H1 (cell line): ENCODE measurements at regions not wholly inside any gene's neighbourhood (a gene's known extent, or its start where the extent isn't known, plus 50 kb on each side); places are given as distances from the start of the nearest gene placed in this dataset.

ENCODE experiments used
- CTCF ChIA-PET: fragments of 300-600 bp; sonication (Branson Sonifier 250); formaldehyde crosslinking; loops from one replicate; lab custom pipeline; 2021; ENCODE audit not compliant: partially characterized antibody; lab: Charles Lee
- POLR2A ChIA-PET: fragments of 300-600 bp; sonication (Branson Sonifier 250); formaldehyde crosslinking; loops from one replicate; lab custom pipeline; 2021; ENCODE audit warnings: inconsistent platforms; ENCODE audit not compliant: partially characterized antibody; lab: Charles Lee
- DNase-seq, 2 experiments: peaks; one replicate each; pipeline versions ENCODE4 v3.0.0 to v3.0.0-alpha.2; 2010 to 2022; ENCODE audit warnings: low spot score in 2 of 2, low read depth in 1 of 2, mixed read lengths in 1 of 2
- FAIRE-seq: peaks from 2 replicates; lab custom pipeline; 2011; peaks lifted over from hg19 to GRCh38; lab: Jason Lieb, UNC
- H2AFZ ChIP-seq: 2 replicates; pipeline ENCODE4 v1.8.1; 2012; ENCODE audit warnings: low read length, inconsistent platforms
- H2AK5ac ChIP-seq: 2 replicates; pipeline ENCODE4 v1.6.1; 2013; ENCODE audit warnings: low read depth, low read length
- H2BK120ac ChIP-seq: replicated peaks from 2 replicates; pipeline ENCODE3; 2013; ENCODE audit warnings: low read depth, low read length, inconsistent platforms
- H2BK12ac ChIP-seq: 2 replicates; pipeline ENCODE4 v1.6.1; 2013; ENCODE audit warnings: low read depth, low read length
- H2BK15ac ChIP-seq: 2 replicates; pipeline ENCODE4 v1.6.1; 2013; ENCODE audit warnings: low read length
- H2BK20ac ChIP-seq: 2 replicates; pipeline ENCODE4 v1.6.1; 2013; ENCODE audit warnings: low read length
- H2BK5ac ChIP-seq: 2 replicates; pipeline ENCODE4 v1.6.1; 2013; ENCODE audit warnings: low read depth, low read length
- H3K14ac ChIP-seq: 2 replicates; pipeline ENCODE4 v1.6.1; 2013; ENCODE audit warnings: inconsistent platforms; ENCODE audit not compliant: insufficient read length
- H3K18ac ChIP-seq: 2 replicates; pipeline ENCODE4 v1.6.1; 2013; ENCODE audit warnings: low read length; ENCODE audit errors: extremely low read depth
- H3K23ac ChIP-seq: 2 replicates; pipeline ENCODE4 v1.6.1; 2013; ENCODE audit warnings: inconsistent platforms; ENCODE audit not compliant: insufficient read length
- H3K23me2 ChIP-seq: 2 replicates; pipeline ENCODE4 v1.6.1; 2013; ENCODE audit warnings: low read depth, low read length
- H3K27ac ChIP-seq: 2 replicates; pipeline ENCODE4 v1.6.1; 2011; ENCODE audit warnings: low read depth, low read length, inconsistent platforms
- H3K27me3 ChIP-seq, 4 experiments: replicated peaks in 1 of 4; 1 replicate in 1 of 4; 2 replicates in 3 of 4; pipeline versions ENCODE4 v1.6.1 to v1.8.1; 2011 to 2013; ENCODE audit warnings: low read length in 3 of 4, mild to moderate bottlenecking in 3 of 4, inconsistent platforms in 2 of 4, mixed read lengths in 2 of 4, moderate library complexity in 1 of 4; ENCODE audit not compliant: control insufficient read depth in 3 of 4, insufficient read depth in 3 of 4; ENCODE audit errors: extremely low read depth in 1 of 4
- H3K36me3 ChIP-seq, 4 experiments: 2 replicates each; pipeline versions ENCODE4 v1.6.1 to v1.8.1; 2011 to 2013; ENCODE audit warnings: mild to moderate bottlenecking in 4 of 4, low read length in 3 of 4, moderate library complexity in 2 of 4, control low read depth in 1 of 4, inconsistent platforms in 1 of 4; ENCODE audit not compliant: insufficient read depth in 4 of 4, control insufficient read depth in 2 of 4
- H3K4ac ChIP-seq: replicated peaks from 2 replicates; pipeline ENCODE3; 2013; ENCODE audit warnings: low read length, low read depth, mixed read lengths, inconsistent platforms; ENCODE audit not compliant: insufficient read length
- H3K4me1 ChIP-seq, 4 experiments: replicated peaks in 1 of 4; 1 replicate in 1 of 4; 2 replicates in 3 of 4; pipeline versions ENCODE4 v1.6.1 to v1.8.1; 2011 to 2013; ENCODE audit warnings: low read length in 3 of 4, inconsistent platforms in 2 of 4, mixed read lengths in 1 of 4; ENCODE audit not compliant: insufficient read depth in 4 of 4, control insufficient read depth in 3 of 4
- H3K4me2 ChIP-seq, 2 experiments: 2 replicates each; pipeline versions ENCODE4 v1.6.1 to v1.8.1; 2011 to 2013; ENCODE audit warnings: low read depth in 2 of 2, low read length in 2 of 2, control low read depth in 1 of 2, inconsistent platforms in 1 of 2, mild to moderate bottlenecking in 1 of 2; ENCODE audit not compliant: insufficient read depth in 1 of 2
- H3K4me3 ChIP-seq, 4 experiments: fragments of 200-600, 300-600 bp in 1 of 4; sonication (generic), shearing (Covaris generic), sonication (Bioruptor Twin) in 1 of 4; 2 replicates each; pipeline versions ENCODE4 v1.5.1 to v1.8.1; 2011 to 2016; ENCODE audit warnings: low read length in 4 of 4, low read depth in 3 of 4, control low read depth in 2 of 4, inconsistent platforms in 2 of 4, mild to moderate bottlenecking in 2 of 4, mixed read lengths in 1 of 4, moderate library complexity in 1 of 4; ENCODE audit not compliant: insufficient read depth in 2 of 4; ENCODE audit errors: extremely low read depth in 1 of 4
- H3K56ac ChIP-seq: replicated peaks from 2 replicates; pipeline ENCODE3; 2013; ENCODE audit warnings: low read depth, mild to moderate bottlenecking, mixed read lengths, low read length, inconsistent platforms; ENCODE audit not compliant: insufficient read length
- H3K79me1 ChIP-seq: 2 replicates; pipeline ENCODE4 v1.6.1; 2013; ENCODE audit warnings: low read depth, low read length, control low read depth
- H3K79me2 ChIP-seq, 2 experiments: 2 replicates each; pipeline versions ENCODE4 v1.6.1 to v1.8.1; 2012 to 2013; ENCODE audit warnings: low read length in 2 of 2, mild to moderate bottlenecking in 2 of 2, inconsistent platforms in 1 of 2; ENCODE audit not compliant: insufficient read depth in 2 of 2, control insufficient read depth in 1 of 2
- H3K9ac ChIP-seq, 4 experiments: replicated peaks in 1 of 4; 1 replicate in 1 of 4; 2 replicates in 3 of 4; pipeline versions ENCODE4 v1.6.1 to v1.8.1; 2011 to 2013; ENCODE audit warnings: low read depth in 3 of 4, low read length in 3 of 4, control low read depth in 2 of 4, mild to moderate bottlenecking in 2 of 4, moderate library complexity in 2 of 4, inconsistent platforms in 1 of 4; ENCODE audit errors: extremely low read depth in 1 of 4
- H3K9me3 ChIP-seq, 2 experiments: 2 replicates each; pipeline versions ENCODE4 v1.6.1 to v1.8.1; 2012 to 2013; ENCODE audit warnings: mild to moderate bottlenecking in 2 of 2, moderate library complexity in 2 of 2, control low read depth in 1 of 2, inconsistent platforms in 1 of 2, low read depth in 1 of 2, low read length in 1 of 2, mixed read lengths in 1 of 2; ENCODE audit not compliant: insufficient read depth in 2 of 2
- H4K20me1 ChIP-seq, 2 experiments: replicated peaks in 1 of 2; 2 replicates each; pipeline versions ENCODE3 to v1.8.1; 2011 to 2013; ENCODE audit warnings: inconsistent platforms in 2 of 2, low read length in 2 of 2, mild to moderate bottlenecking in 1 of 2; ENCODE audit not compliant: insufficient read depth in 2 of 2, control insufficient read depth in 1 of 2
- H4K5ac ChIP-seq: 2 replicates; pipeline ENCODE4 v1.6.1; 2013; ENCODE audit warnings: low read length, low read depth, mixed read lengths, inconsistent platforms; ENCODE audit not compliant: insufficient read length
- H4K8ac ChIP-seq: 2 replicates; pipeline ENCODE4 v1.8.0; 2013; ENCODE audit warnings: mild to moderate bottlenecking, moderate library complexity, low read length, inconsistent platforms; ENCODE audit not compliant: insufficient read depth; ENCODE audit errors: extremely low read depth
- H4K91ac ChIP-seq: replicated peaks from 2 replicates; pipeline ENCODE3; 2013; ENCODE audit warnings: low read length, mixed read lengths, inconsistent platforms; ENCODE audit not compliant: insufficient read length
- NANOG ChIP-seq: IDR thresholded peaks from 2 replicates; pipeline ENCODE4 v1.6.1; 2011; ENCODE audit warnings: low read length, low read depth, mild to moderate bottlenecking, inconsistent platforms; ENCODE audit not compliant: insufficient read depth, poor library complexity, severe bottlenecking
- SIRT6 ChIP-seq: IDR thresholded peaks from one replicate; pipeline ENCODE4 v1.7.1; 2012; ENCODE audit warnings: low read length, inconsistent platforms
- SRF ChIP-seq: IDR thresholded peaks from 2 replicates; pipeline ENCODE4 v1.6.1; 2011; ENCODE audit warnings: mild to moderate bottlenecking, low read depth, low read length, moderate library complexity
- TEAD4 ChIP-seq: IDR thresholded peaks from 2 replicates; pipeline ENCODE4 v1.6.1; 2012; ENCODE audit warnings: low read depth, low read length, inconsistent platforms, mixed read lengths
- WGBS, 2 experiments: shearing (Covaris generic) in 1 of 2; methylation state at CpG; one replicate each; pipeline versions ENCODE4 v1.1.6 to v1.1.7; 2013 to 2015; ENCODE audit warnings: low lambda C conversion rate in 2 of 2, mixed read lengths in 2 of 2, inconsistent platforms in 1 of 2, low coverage in 1 of 2, missing lambda C conversion rate in 1 of 2; ENCODE audit not compliant: insufficient replicate concordance in 2 of 2, insufficient coverage in 1 of 2, insufficient read length in 1 of 2; ENCODE audit errors: extremely low coverage in 1 of 2, missing lambda C conversion rate in 1 of 2; 5-methylcytosine and 5-hydroxymethylcytosine counted together

GRCh38 chr5:106085556-106085955, 1585.2 kb downstream of the EFNA5 start:
- H3K23me2 ChIP-seq: no peaks in the 10 kb centered on the region; the same call in 1 of the 2 replicates
- TF ChIP-seq TEAD4 (no peak), SIRT6 (no peak), SRF (no peak), NANOG (no peak)
- H2AK5ac ChIP-seq: no peak overlapping the region
- no peak overlapping the region for H2AFZ ChIP-seq
- peak overlapping the region; percentile 49 for H3K56ac ChIP-seq
- H3K18ac ChIP-seq: peak overlapping the region; percentile 14; the same call in 1 of the 2 replicates
- H4K5ac ChIP-seq: peak overlapping the region; percentile 99
- peak overlapping the region; percentile 11 for H3K4ac ChIP-seq
- H3K27me3 ChIP-seq: no peaks in the 10 kb centered on the region
- H3K9ac ChIP-seq: no peak overlapping the region
- no peaks in the 10 kb centered on the region for H3K79me1 ChIP-seq
- H4K20me1 ChIP-seq: no peaks in the 10 kb centered on the region
- no peak overlapping the region for H3K23ac ChIP-seq
- H2BK12ac ChIP-seq: 0 out of 2 replicates have a peak overlapping the region, but pooled peaks have one; percentile 3
- no peaks in the 10 kb centered on the region for H3K9me3 ChIP-seq
- H3K4me3 ChIP-seq: peak overlapping the region in 1 of 4 experiments; percentile 41; a peak in 2 of 8 replicates
- FAIRE-seq: no peak
- ChIA-PET POLR2A (no interaction called here), CTCF (interaction anchor here (0.5 to 1.3 kb wide), 3 partner anchors 8 to 1625 kb away, joined by 3 to 4 read pairs (median 3); no protein-coding TSS in a partner anchor)
- H3K14ac ChIP-seq: peak overlapping the region; percentile 99
- peak overlapping the region; percentile 30 for H2BK120ac ChIP-seq
- peak overlapping the region; percentile 96 for H4K91ac ChIP-seq
- H3K4me2 ChIP-seq: peak overlapping the region; percentile 61 to 89
- H3K27ac ChIP-seq: peak overlapping the region; percentile 57; the same call in 1 of the 2 replicates
- peaks cover 2 to 28% (median 12%) of the 10 kb centered on the region in 4 experiments; a peak in 6 of 7 replicates for H3K4me1 ChIP-seq
- 0 out of 2 replicates have a peak overlapping the region, but pooled peaks have one; percentile 6 for H2BK20ac ChIP-seq
- no peaks in the 10 kb centered on the region for H3K36me3 ChIP-seq
- H2BK5ac ChIP-seq: peak overlapping the region; percentile 76; the same call in 1 of the 2 replicates
- H4K8ac ChIP-seq: no peak overlapping the region
- WGBS, 2 experiments: 33% methylated on average over 2 of the region's 2 CpGs; no CpG with 5 or more reads in 1 of the 2 experiments
- no peaks in the 10 kb centered on the region for H3K79me2 ChIP-seq
- DNase-seq: no peak
- H2BK15ac ChIP-seq: no peak overlapping the region
